ENCODE measurements at regions not wholly inside any gene's neighbourhood (a gene's known extent, or its start where the extent isn't known, plus 50 kb on each side); places are given as distances from the start of the nearest gene placed in this dataset.
A peak's percentile ranks its signal among the peaks of the same experiment; 100 is the strongest.
"Not testable (repeated sequence)": the region's sequence is repeated elsewhere in the genome, so short reads cannot be mapped to it uniquely, and the experiment has no call there.

DNA sequence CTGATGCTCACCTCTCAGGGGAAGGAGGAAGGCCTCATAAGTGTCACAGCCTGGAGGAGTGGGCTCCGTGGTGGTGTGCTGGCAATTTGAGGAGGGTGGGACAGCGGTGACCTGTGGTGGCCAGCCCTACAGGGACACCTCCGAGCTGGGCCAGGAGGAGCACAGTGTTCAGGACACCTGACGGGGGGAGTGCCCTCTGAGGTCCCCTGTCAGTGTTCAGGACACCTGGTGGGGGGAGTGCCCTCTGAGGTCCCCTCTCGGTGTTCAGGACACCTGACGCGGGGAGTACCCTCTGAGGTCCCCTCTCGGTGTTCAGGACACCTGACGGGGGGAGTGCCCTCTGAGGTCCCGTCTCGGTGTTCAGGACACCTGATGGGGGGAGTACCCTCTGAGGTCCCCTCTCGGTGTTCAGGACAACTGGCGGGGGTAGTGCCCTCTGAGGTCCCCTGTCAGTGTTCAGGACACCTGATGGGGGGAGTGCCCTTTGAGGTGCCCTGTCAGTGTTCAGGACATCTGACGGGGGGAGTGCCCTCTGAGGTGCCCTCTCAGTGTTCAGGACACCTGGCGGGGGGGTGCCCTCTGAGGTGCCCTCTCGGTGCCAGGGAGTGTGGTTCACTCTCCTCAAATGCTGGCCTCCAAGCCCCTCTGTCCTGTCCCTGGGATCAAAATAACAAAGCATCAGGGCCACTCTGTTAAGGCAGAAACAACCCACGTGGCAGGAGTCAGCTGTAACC lies 73.4 kb upstream of the ZNF469 start:
- Mint-ChIP-seq H3K9me3 (peaks cover 0 to 25% (median 9%) of the 10 kb centered on the region in 9 donors), H3K27ac (no peak overlapping the region), H3K4me3 (no peak overlapping the region), H3K27me3 (peaks cover 8 to 25% (median 10%) of the 10 kb centered on the region in 5 donors), H3K4me1 (peaks cover 0 to 7% (median 1%) of the 10 kb centered on the region in 4 donors), H3K36me3 (peaks cover 0 to 5% (median 0%) of the 10 kb centered on the region in 3 donors)
- POLR2A ChIA-PET, result no interaction called here
- ATAC-seq (no peak), DNase-seq (peak in 1 of 10 donors; percentile 38)

DNA sequence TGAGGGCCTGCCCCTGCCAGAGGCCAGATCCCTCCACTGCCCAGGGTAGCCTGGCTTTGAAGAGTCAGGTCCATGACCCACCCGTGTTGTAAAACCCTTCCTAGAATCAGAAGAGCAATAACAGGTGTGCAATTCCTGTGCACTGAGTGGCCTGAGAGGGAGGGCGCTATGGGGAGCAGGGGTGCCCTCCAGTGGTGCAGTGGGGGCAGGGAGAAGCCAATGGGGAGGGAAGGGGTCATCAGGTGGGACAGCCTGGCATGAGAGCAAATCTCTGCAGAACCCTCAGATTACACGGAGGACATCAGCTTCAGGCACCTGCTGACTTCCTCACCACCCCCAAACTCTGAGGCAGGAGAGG lies 72.9 kb upstream of the ZNF469 start:
- peaks cover 8 to 25% (median 10%) of the 10 kb centered on the region in 5 donors for H3K27me3 Mint-ChIP-seq
- POLR2A ChIA-PET, result interaction anchor here (0.5 kb wide), 1 partner anchor 1199 kb away, joined by 3 read pairs; no protein-coding TSS in a partner anchor
- peaks cover 0 to 25% (median 9%) of the 10 kb centered on the region in 9 donors for H3K9me3 Mint-ChIP-seq
- H3K27ac Mint-ChIP-seq, result no peak overlapping the region
- DNase-seq (no peak), ATAC-seq (no peak)
- H3K36me3 Mint-ChIP-seq, result peaks cover 0 to 5% (median 0%) of the 10 kb centered on the region in 3 donors
- peaks cover 0 to 7% (median 1%) of the 10 kb centered on the region in 4 donors for H3K4me1 Mint-ChIP-seq
- no peak overlapping the region for H3K4me3 Mint-ChIP-seq

DNA sequence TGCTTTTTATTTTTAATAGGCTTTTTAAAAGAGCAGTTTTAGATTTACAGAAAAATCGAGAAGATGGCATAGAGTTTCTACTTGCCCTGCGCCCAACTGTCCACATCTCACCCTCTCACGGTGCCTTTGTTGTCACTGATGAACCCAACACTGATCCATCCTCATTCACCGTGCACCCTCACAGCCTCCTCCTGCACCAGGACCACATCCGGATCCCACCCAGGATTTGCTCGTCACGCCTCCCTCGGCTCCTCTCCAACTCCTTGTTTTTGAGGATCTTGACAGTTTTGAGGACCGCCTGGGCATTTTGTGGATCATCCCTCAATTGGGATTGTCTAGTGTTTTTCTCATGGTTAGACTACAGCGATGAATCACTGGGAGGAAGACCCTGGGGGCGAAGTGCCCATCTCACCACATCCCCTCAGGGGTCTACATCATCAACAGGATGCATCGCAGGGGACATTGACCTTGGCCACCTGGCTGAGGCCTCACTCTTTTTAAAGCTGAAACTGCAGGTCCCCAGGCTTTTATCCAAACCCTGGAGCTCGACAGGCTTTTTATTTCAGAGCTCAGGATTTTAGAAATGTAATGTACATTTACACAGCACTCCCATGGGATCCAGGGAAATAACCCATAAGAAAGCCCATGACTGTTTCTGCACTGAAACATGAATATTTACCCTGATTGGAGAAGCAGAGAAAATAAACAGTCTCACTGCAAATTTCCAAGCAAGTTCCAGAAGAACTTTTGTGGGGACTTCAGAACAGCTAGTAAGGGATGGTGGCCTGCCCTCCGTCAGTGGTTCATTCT lies 71.8 kb upstream of the ZNF469 start:
- POLR2A ChIA-PET, result interaction anchor here (0.5 kb wide), 1 partner anchor 1198 kb away, joined by 3 read pairs; no protein-coding TSS in a partner anchor
- DNase-seq, result peak in 1 of 10 donors; percentile 40
- Mint-ChIP-seq H3K27me3 (peaks cover 5 to 23% (median 10%) of the 10 kb centered on the region in 5 donors), H3K9me3 (peaks cover 0 to 25% (median 6%) of the 10 kb centered on the region in 9 donors), H3K36me3 (peaks cover 0 to 5% (median 0%) of the 10 kb centered on the region in 3 donors), H3K4me3 (no peak overlapping the region), H3K4me1 (peaks cover 0 to 3% (median under 1%) of the 10 kb centered on the region in 4 donors), H3K27ac (no peak overlapping the region)
- no peak for ATAC-seq

DNA sequence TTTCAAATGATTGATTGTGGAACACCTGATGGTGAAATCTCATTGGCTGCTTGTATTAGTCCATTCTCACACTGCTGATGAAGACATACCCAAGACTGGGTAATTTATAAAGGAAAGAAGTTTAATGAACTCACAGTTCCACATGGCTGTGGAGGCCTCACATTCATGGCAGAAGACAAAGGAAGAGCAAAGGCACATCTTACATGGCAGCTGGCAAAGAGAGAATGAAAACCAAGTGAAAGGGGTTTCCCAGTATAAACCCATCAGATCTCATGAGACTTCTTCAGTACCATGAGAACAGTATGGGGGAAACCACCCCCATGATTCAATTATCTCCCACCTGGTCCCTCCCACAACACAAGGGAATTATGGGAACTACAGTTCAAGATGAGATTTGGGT lies 70.9 kb upstream of the ZNF469 start:
- H3K4me3 Mint-ChIP-seq, DNase-seq, H3K4me1 Mint-ChIP-seq, H3K36me3 Mint-ChIP-seq, ATAC-seq, POLR2A ChIA-PET, H3K27ac Mint-ChIP-seq: not testable (repeated sequence)
- Mint-ChIP-seq H3K27me3 (peaks cover 5 to 23% (median 10%) of the 10 kb centered on the region in 5 donors), H3K9me3 (peaks cover 0 to 25% (median 6%) of the 10 kb centered on the region in 9 donors)

DNA sequence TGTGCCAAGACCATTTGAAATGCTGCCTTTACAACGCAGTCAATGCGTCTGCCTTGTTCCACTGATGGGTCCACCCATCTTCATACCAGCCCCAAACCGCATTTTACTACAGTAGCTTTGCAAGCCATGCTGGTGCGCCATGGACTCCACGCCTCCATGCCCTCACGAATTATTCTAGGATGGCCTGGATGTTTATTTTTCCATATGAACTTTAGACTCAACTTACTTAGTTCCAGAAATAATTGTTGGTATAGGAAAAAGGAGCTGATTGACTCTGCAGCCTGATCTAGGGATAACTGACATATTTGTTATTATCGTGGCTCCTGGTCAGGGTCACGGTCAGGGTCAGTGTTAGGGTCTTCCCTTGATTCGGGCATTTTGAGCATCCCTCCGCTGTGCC lies 70.0 kb upstream of the ZNF469 start:
- peaks cover 0 to 25% (median 6%) of the 10 kb centered on the region in 9 donors for H3K9me3 Mint-ChIP-seq
- H3K27me3 Mint-ChIP-seq, result peaks cover 5 to 25% (median 11%) of the 10 kb centered on the region in 5 donors
- no peak overlapping the region for H3K4me3 Mint-ChIP-seq
- POLR2A ChIA-PET, result no interaction called here
- peaks cover 0 to 3% (median under 1%) of the 10 kb centered on the region in 4 donors for H3K4me1 Mint-ChIP-seq
- ATAC-seq (no peak), DNase-seq (no peak)
- no peak overlapping the region for H3K27ac Mint-ChIP-seq
- H3K36me3 Mint-ChIP-seq, result peaks cover 0 to 5% (median 0%) of the 10 kb centered on the region in 3 donors

DNA sequence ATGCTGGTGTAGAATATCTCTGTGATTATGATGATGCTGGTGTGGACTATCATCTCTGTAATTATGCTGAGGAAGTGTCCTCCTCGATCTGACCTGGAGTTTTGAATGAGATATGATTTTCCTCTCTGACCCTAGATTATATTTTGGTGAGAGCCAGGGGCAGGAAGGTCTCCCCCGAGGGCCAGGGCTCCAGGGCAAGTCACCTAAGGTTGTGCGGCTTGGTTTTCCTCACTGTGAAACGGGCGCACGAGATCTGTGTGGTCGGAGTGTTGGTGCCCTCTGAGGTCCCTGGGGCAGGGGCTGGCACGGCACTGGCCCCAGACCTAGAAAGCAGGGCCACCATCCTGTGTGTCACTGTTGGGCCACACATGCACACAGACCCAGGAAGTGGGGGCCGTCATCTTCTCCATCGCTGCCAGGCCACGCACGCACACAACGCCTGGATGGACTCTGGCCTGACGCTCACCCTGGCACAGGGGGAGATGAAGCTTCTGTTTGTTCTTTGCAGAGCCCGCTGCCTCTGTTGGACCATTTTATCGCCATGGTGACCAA lies 67.7 kb upstream of the ZNF469 start:
- POLR2A ChIA-PET, result no interaction called here
- Mint-ChIP-seq H3K4me1 (peaks cover 0 to 3% (median under 1%) of the 10 kb centered on the region in 4 donors), H3K27me3 (peaks cover 3 to 14% (median 9%) of the 10 kb centered on the region in 5 donors), H3K4me3 (no peak overlapping the region), H3K27ac (no peak overlapping the region), H3K9me3 (peaks cover 0 to 21% (median 6%) of the 10 kb centered on the region in 9 donors), H3K36me3 (peaks cover 0 to 5% (median 0%) of the 10 kb centered on the region in 3 donors)
- DNase-seq (no peak), ATAC-seq (no peak)

DNA sequence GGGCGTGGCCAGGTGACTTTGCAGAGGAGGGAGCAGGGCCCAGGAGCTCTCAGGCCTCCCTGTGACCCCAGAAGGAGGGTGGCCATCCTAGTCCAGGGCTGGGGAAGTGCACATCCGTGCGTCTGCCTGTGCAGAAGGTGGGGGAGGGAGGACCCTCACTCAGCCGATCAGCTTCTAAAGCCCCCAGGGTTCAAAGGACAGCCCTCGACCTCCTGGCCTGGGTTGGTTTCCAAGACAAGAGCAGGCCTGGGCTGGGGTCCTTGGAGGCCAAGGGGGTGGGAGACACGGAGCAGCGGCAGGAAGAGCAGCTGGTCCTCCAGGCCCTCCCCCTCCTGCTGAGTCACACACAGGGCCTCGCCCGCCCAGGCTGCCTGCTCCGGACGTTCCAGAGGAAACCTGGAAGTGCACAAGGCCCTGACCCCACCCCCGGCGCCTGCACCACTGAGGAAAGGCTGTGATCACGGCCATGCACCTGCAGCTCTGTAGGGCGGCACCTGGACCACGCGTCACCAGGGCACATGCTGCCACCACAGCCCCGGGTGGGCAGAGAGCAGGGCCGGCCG lies 67.1 kb upstream of the ZNF469 start:
- Mint-ChIP-seq H3K36me3 (peaks cover 0 to 5% (median 0%) of the 10 kb centered on the region in 3 donors), H3K9me3 (peaks cover 0 to 21% (median 6%) of the 10 kb centered on the region in 9 donors), H3K27ac (no peak overlapping the region), H3K4me3 (no peak overlapping the region), H3K4me1 (peaks cover 0 to 3% (median under 1%) of the 10 kb centered on the region in 4 donors), H3K27me3 (peaks cover 3 to 12% (median 9%) of the 10 kb centered on the region in 5 donors)
- ATAC-seq, result no peak
- no peak for DNase-seq
- POLR2A ChIA-PET, result no interaction called here

DNA sequence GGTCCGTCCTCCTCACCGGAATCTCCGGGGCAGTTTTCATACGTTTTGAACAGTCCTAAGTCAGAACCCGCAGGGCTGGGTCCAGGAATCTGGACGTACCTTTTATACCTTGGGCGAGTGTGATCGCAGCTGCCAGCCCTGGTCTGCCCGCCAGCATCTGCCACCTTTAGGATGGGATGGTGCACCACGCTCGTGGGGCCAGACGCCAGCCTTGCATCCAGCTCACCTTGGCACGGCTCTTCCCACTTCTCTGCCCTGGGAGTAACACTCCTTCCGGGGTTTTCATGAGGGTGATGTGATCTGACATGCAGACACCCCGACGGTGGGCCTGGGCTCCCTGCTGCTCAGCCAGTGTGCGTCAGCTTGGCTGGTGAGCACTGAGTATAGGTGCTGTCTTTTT lies 66.6 kb upstream of the ZNF469 start:
- POLR2A ChIA-PET, result no interaction called here
- DNase-seq (no peak), ATAC-seq (no peak)
- H3K4me3 Mint-ChIP-seq, result no peak overlapping the region
- peaks cover 0 to 20% (median 6%) of the 10 kb centered on the region in 9 donors for H3K9me3 Mint-ChIP-seq
- no peak overlapping the region for H3K27ac Mint-ChIP-seq
- H3K36me3 Mint-ChIP-seq, result peaks cover 0 to 5% (median 0%) of the 10 kb centered on the region in 3 donors
- peaks cover 3 to 12% (median 6%) of the 10 kb centered on the region in 5 donors for H3K27me3 Mint-ChIP-seq
- peaks cover 0 to 3% (median under 1%) of the 10 kb centered on the region in 4 donors for H3K4me1 Mint-ChIP-seq

DNA sequence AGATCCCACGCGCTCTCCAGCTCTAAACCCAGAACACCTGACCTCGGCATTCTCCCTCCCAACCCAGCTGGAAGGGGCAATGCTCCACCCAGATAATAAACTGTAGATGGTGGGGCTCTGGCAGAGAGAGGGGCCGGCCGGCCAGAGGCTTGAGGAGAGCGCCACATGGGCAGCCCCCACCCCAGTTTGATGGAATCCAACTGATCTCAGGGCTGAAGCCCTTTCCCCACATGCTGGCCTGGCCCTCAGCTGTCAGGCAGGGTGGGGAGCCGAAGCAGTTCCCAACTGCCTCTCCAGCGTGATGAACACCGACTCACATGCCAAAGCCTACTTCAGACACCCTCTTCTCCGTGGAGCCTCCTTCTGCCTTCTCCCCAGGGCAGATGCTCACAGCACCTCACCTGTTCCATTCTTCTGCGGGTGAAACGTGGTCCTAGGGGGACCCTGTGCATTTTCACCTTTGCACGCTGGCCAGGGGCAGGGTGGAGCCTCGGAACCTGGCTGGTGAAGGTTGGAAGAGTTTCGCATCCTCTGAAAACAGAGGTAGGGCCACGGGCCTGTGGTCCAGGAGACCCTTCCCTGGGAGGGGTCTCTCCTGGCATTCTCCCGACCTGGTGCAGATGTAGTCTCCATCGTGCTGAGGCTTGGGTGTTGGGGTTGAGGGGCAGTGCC lies 65.7 kb upstream of the ZNF469 start:
- Mint-ChIP-seq H3K9me3 (peaks cover 0 to 11% (median 6%) of the 10 kb centered on the region in 9 donors), H3K36me3 (peaks cover 0 to 5% (median 0%) of the 10 kb centered on the region in 3 donors), H3K27me3 (peaks cover 3 to 12% (median 6%) of the 10 kb centered on the region in 5 donors), H3K27ac (no peak overlapping the region), H3K4me1 (peaks cover 0 to 3% (median under 1%) of the 10 kb centered on the region in 4 donors), H3K4me3 (no peak overlapping the region)
- POLR2A ChIA-PET, result no interaction called here
- ATAC-seq, result no peak
- no peak for DNase-seq

DNA sequence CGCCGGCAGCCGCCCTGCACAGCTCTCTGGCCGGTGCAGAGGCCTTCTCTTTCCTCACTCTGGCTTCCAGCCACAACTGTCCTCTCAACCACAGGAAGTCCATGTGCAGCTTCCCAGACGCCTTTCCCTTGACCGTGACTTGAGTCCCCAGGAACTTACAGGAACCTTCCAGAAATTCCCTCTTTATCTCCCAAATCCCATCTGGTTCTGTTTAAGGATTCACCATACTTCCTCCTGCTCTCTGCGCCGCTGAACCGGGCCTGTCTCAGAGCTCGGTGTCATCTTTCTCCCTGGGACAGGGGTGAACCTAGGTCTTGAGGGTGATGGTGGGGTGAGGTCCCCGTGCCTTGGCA lies 65.2 kb upstream of the ZNF469 start:
- Mint-ChIP-seq H3K4me1 (peaks cover 0 to under 1% (median 0%) of the 10 kb centered on the region in 4 donors), H3K36me3 (peaks cover 0 to under 1% (median 0%) of the 10 kb centered on the region in 3 donors), H3K27ac (no peak overlapping the region), H3K9me3 (peaks cover 0 to 6% (median under 1%) of the 10 kb centered on the region in 9 donors), H3K4me3 (no peak overlapping the region), H3K27me3 (peaks cover 0 to 12% (median 6%) of the 10 kb centered on the region in 5 donors)
- no peak for ATAC-seq
- POLR2A ChIA-PET, result no interaction called here
- no peak for DNase-seq

DNA sequence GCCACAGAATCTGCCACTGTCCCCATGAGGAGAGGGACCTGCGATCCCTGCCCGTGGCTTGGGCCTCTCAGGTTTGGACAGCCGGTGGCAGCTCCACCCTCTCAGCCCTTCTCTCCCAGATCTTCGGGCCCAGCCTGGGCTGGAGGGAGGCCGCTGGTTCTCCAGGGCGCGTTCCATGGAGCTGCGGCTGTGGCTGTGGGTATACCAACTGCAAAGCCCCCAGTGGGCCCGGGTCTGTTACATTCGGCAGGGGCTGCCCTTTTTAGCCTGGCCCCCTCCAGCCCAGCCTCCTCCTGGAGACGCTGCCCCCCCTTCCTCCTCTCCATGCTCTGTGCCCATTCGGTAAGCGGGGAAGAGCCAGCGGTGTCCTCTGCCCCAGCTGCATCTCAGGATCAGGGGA lies 64.7 kb upstream of the ZNF469 start:
- POLR2A ChIA-PET, result no interaction called here
- H3K4me1 Mint-ChIP-seq, result no peaks in the 10 kb centered on the region
- H3K9me3 Mint-ChIP-seq, result peaks cover 0 to 4% (median 0%) of the 10 kb centered on the region in 9 donors
- no peaks in the 10 kb centered on the region for H3K36me3 Mint-ChIP-seq
- ATAC-seq (no peak), DNase-seq (no peak)
- H3K27me3 Mint-ChIP-seq, result peaks cover 0 to 12% (median 6%) of the 10 kb centered on the region in 5 donors
- no peak overlapping the region for H3K27ac Mint-ChIP-seq
- no peak overlapping the region for H3K4me3 Mint-ChIP-seq

DNA sequence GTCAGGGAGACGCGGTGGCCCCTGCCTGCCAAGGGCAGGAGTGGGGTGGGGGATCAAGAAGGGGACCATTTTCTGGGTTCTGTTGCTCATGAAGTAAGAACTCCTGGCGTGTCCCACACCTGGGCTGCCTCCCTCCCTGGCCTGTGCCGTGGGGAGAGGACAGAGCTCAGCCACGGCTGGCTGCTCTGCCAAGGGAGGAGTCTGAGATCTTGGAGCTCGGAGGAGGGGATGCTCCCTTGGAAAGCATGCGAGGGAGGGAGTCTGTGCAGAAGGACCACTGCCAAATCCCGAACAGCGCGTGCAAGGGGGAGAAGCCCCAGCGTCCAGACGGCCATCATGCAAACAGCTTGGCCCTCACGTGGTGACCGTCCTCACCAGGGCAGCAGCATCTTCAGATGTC lies 64.2 kb upstream of the ZNF469 start:
- Mint-ChIP-seq H3K36me3 (no peaks in the 10 kb centered on the region), H3K4me1 (no peaks in the 10 kb centered on the region), H3K27ac (no peak overlapping the region), H3K9me3 (no peaks in the 10 kb centered on the region), H3K4me3 (no peak overlapping the region), H3K27me3 (peaks cover 0 to 12% (median 6%) of the 10 kb centered on the region in 5 donors)
- no peak for ATAC-seq
- POLR2A ChIA-PET, result no interaction called here
- DNase-seq, result no peak

All from naive thymus-derived CD8-positive, alpha-beta T cell (primary cell).